IPS-15b (cell line): ENCODE measurements at regions not wholly inside any gene's neighbourhood (a gene's known extent, or its start where the extent isn't known, plus 50 kb on each side); places are given as distances from the start of the nearest gene placed in this dataset.
"Not testable (repeated sequence)": the region's sequence is repeated elsewhere in the genome, so short reads cannot be mapped to it uniquely, and the experiment has no call there.

Experiments
- H3K27me3 ChIP-seq: one replicate; pipeline ENCODE4 v1.6.1; 2013; ENCODE audit warnings: low read length; ENCODE audit not compliant: control insufficient read depth, insufficient read depth
- H3K36me3 ChIP-seq: one replicate; pipeline ENCODE4 v1.6.1; 2013; ENCODE audit warnings: low read length; ENCODE audit not compliant: control insufficient read depth, insufficient read depth
- H3K4me1 ChIP-seq: one replicate; pipeline ENCODE4 v1.6.1; 2013; ENCODE audit warnings: mild to moderate bottlenecking, low read length; ENCODE audit not compliant: control insufficient read depth, insufficient read depth
- H3K4me3 ChIP-seq: one replicate; pipeline ENCODE4 v1.5.1; 2013; ENCODE audit warnings: low read depth, low read length
- H3K9ac ChIP-seq: one replicate; pipeline ENCODE4 v1.6.1; 2013; ENCODE audit warnings: low read depth, mild to moderate bottlenecking, low read length
- H3K9me3 ChIP-seq: one replicate; pipeline ENCODE4 v1.6.1; 2013; ENCODE audit warnings: mild to moderate bottlenecking, low read length; ENCODE audit not compliant: control insufficient read depth, insufficient read depth

DNA sequence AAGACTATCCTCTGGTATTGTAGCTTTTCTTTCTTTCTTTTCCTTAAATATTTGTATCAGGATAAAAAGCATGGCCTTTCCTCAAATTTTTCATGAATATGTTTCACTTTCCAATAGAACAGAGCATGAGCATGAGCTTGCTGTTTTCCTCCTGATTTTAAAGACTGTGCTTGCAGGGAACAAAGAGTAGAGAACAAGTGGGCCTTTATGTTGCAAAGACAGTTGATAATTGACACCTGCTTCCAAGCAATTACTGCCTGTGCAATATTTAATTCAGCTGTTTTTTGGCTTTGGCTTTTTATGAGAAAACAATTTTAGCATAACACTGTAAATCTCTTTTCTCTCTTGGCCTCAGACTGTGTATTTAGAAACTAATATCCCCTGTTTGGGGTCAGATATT lies 263.6 kb upstream of the AZI2 start:
- H3K4me3 ChIP-seq, result no peak overlapping the region
- peaks cover 10% of the 10 kb centered on the region for H3K4me1 ChIP-seq
- no peaks in the 10 kb centered on the region for H3K27me3 ChIP-seq
- H3K36me3 ChIP-seq, result no peaks in the 10 kb centered on the region
- H3K9me3 ChIP-seq, result no peaks in the 10 kb centered on the region
- H3K9ac ChIP-seq, result no peak overlapping the region

- Histone ChIP-seq H3K36me3 (no peaks in the 10 kb centered on the region), H3K4me1 (peaks cover 10% of the 10 kb centered on the region), H3K9ac (no peak overlapping the region), H3K4me3 (no peak overlapping the region), H3K27me3 (no peaks in the 10 kb centered on the region), H3K9me3 (no peaks in the 10 kb centered on the region)
These were observed 265.0 kb upstream of the AZI2 start for GRCh38 chr3:28613511-28614106.

GRCh38 chr3:28615071-28615470 lies 266.4 kb upstream of the AZI2 start:
- Histone ChIP-seq H3K4me1 (peaks cover 10% of the 10 kb centered on the region), H3K36me3 (no peaks in the 10 kb centered on the region), H3K4me3 (no peak overlapping the region), H3K27me3 (no peaks in the 10 kb centered on the region), H3K9ac (no peak overlapping the region), H3K9me3 (no peaks in the 10 kb centered on the region)

DNA sequence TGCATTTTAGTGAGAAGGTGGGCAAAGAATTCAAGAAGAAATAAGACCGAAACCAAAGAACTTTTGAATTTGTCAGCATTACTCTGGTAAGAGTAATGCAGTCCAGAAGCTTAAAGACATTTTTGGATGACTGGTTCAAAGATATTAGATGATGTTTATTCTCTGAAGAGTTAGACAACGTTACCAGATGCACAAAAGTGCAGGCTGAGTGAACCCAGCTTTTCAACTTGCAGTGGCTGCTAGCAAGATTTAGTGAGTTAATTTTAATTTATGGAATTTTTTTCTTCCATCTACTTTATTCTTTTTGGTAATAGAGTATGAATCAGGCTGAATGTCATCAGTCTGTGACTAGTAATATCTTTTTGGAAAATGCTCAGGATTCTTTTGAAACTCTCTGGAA lies 267.3 kb upstream of the AZI2 start:
- Histone ChIP-seq H3K36me3 (no peaks in the 10 kb centered on the region), H3K27me3 (no peaks in the 10 kb centered on the region), H3K4me1 (peaks cover 8% of the 10 kb centered on the region), H3K9ac (no peak overlapping the region), H3K9me3 (no peaks in the 10 kb centered on the region), H3K4me3 (no peak overlapping the region)

GRCh38 chr3:28617821-28618220 lies 269.2 kb upstream of the AZI2 start:
- Histone ChIP-seq H3K27me3 (no peaks in the 10 kb centered on the region), H3K36me3 (no peaks in the 10 kb centered on the region), H3K9ac (no peak overlapping the region), H3K4me1 (no peaks in the 10 kb centered on the region), H3K4me3 (no peak overlapping the region), H3K9me3 (no peaks in the 10 kb centered on the region)

DNA sequence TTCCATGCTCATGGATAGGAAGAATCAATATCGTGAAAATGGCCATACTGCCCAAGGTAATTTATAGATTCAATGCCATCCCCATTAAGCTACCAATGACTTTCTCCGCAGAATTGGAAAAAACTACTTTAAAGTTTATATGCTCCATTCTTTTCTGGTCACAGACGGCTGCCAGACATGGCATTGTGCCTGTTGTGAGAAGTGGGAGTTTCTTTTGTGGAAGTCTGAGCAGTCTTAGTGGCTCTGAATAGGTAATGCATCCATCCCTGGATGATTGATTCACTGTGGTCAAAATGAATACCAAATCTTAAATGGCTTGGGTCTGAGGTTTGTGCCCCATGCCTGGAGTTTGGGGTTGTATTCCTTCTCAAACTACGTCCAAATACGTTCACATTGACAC lies 274.5 kb upstream of the AZI2 start:
- no peak overlapping the region for H3K4me3 ChIP-seq
- no peaks in the 10 kb centered on the region for H3K4me1 ChIP-seq
- no peaks in the 10 kb centered on the region for H3K27me3 ChIP-seq
- no peaks in the 10 kb centered on the region for H3K36me3 ChIP-seq
- no peaks in the 10 kb centered on the region for H3K9me3 ChIP-seq
- no peak overlapping the region for H3K9ac ChIP-seq

- H3K27me3 ChIP-seq, result no peaks in the 10 kb centered on the region
- no peaks in the 10 kb centered on the region for H3K4me1 ChIP-seq
- no peak overlapping the region for H3K4me3 ChIP-seq
- no peaks in the 10 kb centered on the region for H3K36me3 ChIP-seq
- H3K9ac ChIP-seq, result no peak overlapping the region
- H3K9me3 ChIP-seq, result no peaks in the 10 kb centered on the region
These were observed 275.5 kb upstream of the AZI2 start for GRCh38 chr3:28624084-28624483.

GRCh38 chr3:28627843-28628242 lies 279.2 kb upstream of the AZI2 start:
- H3K36me3 ChIP-seq, H3K9me3 ChIP-seq, H3K4me1 ChIP-seq, H3K27me3 ChIP-seq, H3K4me3 ChIP-seq, H3K9ac ChIP-seq: not testable (repeated sequence)

GRCh38 chr3:28634019-28634418 lies 285.4 kb upstream of the AZI2 start:
- Histone ChIP-seq H3K4me3 (no peak overlapping the region), H3K36me3 (no peaks in the 10 kb centered on the region), H3K27me3 (no peaks in the 10 kb centered on the region), H3K4me1 (no peaks in the 10 kb centered on the region), H3K9ac (no peak overlapping the region), H3K9me3 (no peaks in the 10 kb centered on the region)

DNA sequence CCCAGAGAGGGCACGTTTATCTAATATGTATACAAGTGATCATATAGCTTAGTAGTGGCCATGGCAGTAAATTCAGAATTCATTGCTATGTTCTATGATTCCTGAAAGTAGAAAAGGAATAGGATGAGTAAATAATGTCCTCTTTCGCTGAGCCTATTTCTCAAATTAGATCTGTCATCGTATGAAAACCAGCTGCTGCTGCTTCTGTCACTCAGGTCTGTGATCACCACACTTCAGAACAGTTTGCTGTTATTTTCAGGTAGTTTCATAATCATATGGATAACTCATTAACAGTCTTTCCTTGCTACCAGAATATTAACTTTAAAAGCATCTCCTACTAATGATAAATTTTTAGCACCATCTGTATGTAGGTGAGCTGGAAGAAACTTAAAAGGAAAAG lies 289.1 kb upstream of the AZI2 start:
- no peaks in the 10 kb centered on the region for H3K9me3 ChIP-seq
- H3K27me3 ChIP-seq, result no peaks in the 10 kb centered on the region

DNA sequence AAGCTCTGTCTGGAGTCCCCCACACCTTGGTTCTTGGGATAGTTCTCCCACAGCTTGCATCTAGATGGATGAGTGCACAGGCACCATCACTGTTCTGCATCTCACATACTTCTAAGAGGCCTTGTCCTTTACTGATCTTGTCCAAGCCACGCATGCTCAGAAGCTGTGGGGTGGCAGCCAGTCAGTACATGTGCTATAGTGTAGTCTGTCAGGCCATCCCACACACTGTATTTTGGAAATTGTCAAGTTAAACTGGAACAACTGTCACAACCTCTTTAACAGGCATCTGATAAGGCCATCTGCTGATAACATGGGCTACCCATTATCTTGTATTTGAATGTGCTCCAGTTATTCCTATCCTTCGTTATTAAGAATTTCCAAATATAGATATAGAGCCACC lies 296.5 kb upstream of the AZI2 start:
- H3K27me3 ChIP-seq, result no peaks in the 10 kb centered on the region
- no peaks in the 10 kb centered on the region for H3K9me3 ChIP-seq
- no peaks in the 10 kb centered on the region for H3K36me3 ChIP-seq
- H3K9ac ChIP-seq, result no peak overlapping the region
- H3K4me3 ChIP-seq, result no peak overlapping the region
- H3K4me1 ChIP-seq, result no peaks in the 10 kb centered on the region

More for the DNA sequence above, 289.1 kb upstream of the AZI2 start:
- H3K4me1 ChIP-seq, result no peaks in the 10 kb centered on the region
- H3K9ac ChIP-seq, result no peak overlapping the region
- H3K4me3 ChIP-seq, result no peak overlapping the region
- no peaks in the 10 kb centered on the region for H3K36me3 ChIP-seq

- Histone ChIP-seq H3K9me3 (no peaks in the 10 kb centered on the region), H3K4me3 (no peak overlapping the region), H3K36me3 (no peaks in the 10 kb centered on the region), H3K4me1 (no peaks in the 10 kb centered on the region), H3K9ac (no peak overlapping the region), H3K27me3 (no peaks in the 10 kb centered on the region)
These were observed 297.8 kb upstream of the AZI2 start for GRCh38 chr3:28646435-28646834.
